GM23248 (cell line): ENCODE measurements at regions not wholly inside any gene's neighbourhood (a gene's known extent, or its start where the extent isn't known, plus 50 kb on each side); places are given as distances from the start of the nearest gene placed in this dataset.

Source experiments
- EZH2 ChIP-seq: fragments of 200-600 bp; sonication (generic); IDR thresholded peaks from 2 replicates; pipeline ENCODE4 v1.6.1; 2018; ENCODE audit warnings: antibody characterized with exemption, mild to moderate bottlenecking; ENCODE audit not compliant: insufficient read depth, poor library complexity, severe bottlenecking
- EZH2phosphoT487 ChIP-seq: fragments of 200-600 bp; sonication (generic); IDR thresholded peaks from 2 replicates; pipeline ENCODE4 v1.6.1; 2018; ENCODE audit warnings: antibody characterized with exemption, moderate library complexity, mild to moderate bottlenecking, low read depth; ENCODE audit not compliant: insufficient read depth

DNA sequence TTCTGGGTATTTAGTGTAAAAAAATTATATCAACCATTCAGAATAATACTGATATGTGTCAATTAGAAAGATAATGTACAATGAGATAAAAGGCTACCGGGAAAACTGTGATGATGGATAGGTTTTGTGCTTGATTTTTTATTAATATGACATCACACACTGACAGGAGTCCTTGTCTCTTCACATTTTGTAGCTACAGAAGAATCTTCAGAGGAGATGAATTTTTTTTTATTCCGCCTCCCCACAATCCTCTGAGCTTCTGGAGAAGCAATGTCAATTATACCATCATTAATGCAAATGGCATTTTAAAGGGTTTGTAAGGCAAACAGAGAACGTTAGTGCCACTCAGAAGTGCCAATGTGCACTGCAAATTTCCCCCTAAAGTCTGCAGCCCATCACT, 131.7 kb upstream of the CCNG1 start:
- TF ChIP-seq EZH2 (no peak), EZH2phosphoT487 (no peak)
